ENCODE measurements at regions not wholly inside any gene's neighbourhood (a gene's known extent, or its start where the extent isn't known, plus 50 kb on each side); places are given as distances from the start of the nearest gene placed in this dataset.

- Histone ChIP-seq H3K9me3 (replicated peaks; ENCODE audit: low read length) (no peaks in the 10 kb centered on the region), H3K4me3 (ENCODE audit: low read length) (no peak overlapping the region), H3K27me3 (ENCODE audit: control insufficient read depth, insufficient read depth, low read length) (peaks cover 8% of the 10 kb centered on the region), H3K9ac (ENCODE audit: low read depth, low read length) (no peak overlapping the region), H3K4me1 (ENCODE audit: control insufficient read depth, insufficient read depth, low read length) (peaks cover 5% of the 10 kb centered on the region), H3K36me3 (ENCODE audit: insufficient read depth, low read length) (no peaks in the 10 kb centered on the region), H3K4me2 (ENCODE audit: low read length) (no peak overlapping the region)
These were observed 96.6 kb downstream of the RIPK4 start for GRCh38 chr21:41670056-41670805.

DNA sequence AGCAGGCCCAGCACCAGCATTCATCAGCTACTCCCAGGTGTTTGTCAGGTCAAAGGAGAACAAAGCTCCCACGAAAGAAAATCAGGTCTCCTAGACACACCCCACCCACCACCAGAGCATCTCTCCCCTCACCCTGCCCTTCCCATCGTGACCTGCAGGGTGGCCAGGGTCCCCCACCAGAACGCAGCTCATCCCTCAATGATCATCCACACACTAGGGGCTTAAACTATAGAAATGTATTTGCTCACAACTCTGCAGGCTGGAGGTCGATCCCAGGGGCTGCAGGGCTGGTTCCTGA is 97.4 kb downstream of the RIPK4 start:
- H3K9ac ChIP-seq (ENCODE audit: low read depth, low read length) = no peak overlapping the region
- no peak overlapping the region for H3K4me3 ChIP-seq (ENCODE audit: low read length)
- H3K4me1 ChIP-seq (ENCODE audit: control insufficient read depth, insufficient read depth, low read length) = peaks cover 12% of the 10 kb centered on the region
- H3K36me3 ChIP-seq (ENCODE audit: insufficient read depth, low read length) = no peaks in the 10 kb centered on the region
- H3K4me2 ChIP-seq (ENCODE audit: low read length) = no peak overlapping the region
- H3K27me3 ChIP-seq (ENCODE audit: control insufficient read depth, insufficient read depth, low read length) = peaks cover 8% of the 10 kb centered on the region
- H3K9me3 ChIP-seq (replicated peaks; ENCODE audit: low read length) = no peaks in the 10 kb centered on the region

- H3K4me1 ChIP-seq (ENCODE audit: control insufficient read depth, insufficient read depth, low read length) = peaks cover 18% of the 10 kb centered on the region
- H3K4me3 ChIP-seq (ENCODE audit: low read length) = no peak overlapping the region
- H3K9ac ChIP-seq (ENCODE audit: low read depth, low read length) = no peak overlapping the region
- no peaks in the 10 kb centered on the region for H3K9me3 ChIP-seq (replicated peaks; ENCODE audit: low read length)
- no peaks in the 10 kb centered on the region for H3K36me3 ChIP-seq (ENCODE audit: insufficient read depth, low read length)
- H3K27me3 ChIP-seq (ENCODE audit: control insufficient read depth, insufficient read depth, low read length) = peaks cover 8% of the 10 kb centered on the region
- no peak overlapping the region for H3K4me2 ChIP-seq (ENCODE audit: low read length)
These were observed 97.9 kb downstream of the RIPK4 start for GRCh38 chr21:41668686-41669532.

- H3K9me3 ChIP-seq (replicated peaks; ENCODE audit: low read length) = no peaks in the 10 kb centered on the region
- no peak overlapping the region for H3K9ac ChIP-seq (ENCODE audit: low read depth, low read length)
- H3K27me3 ChIP-seq (ENCODE audit: control insufficient read depth, insufficient read depth, low read length) = peaks cover 4% of the 10 kb centered on the region
- no peak overlapping the region for H3K4me3 ChIP-seq (ENCODE audit: low read length)
- H3K36me3 ChIP-seq (ENCODE audit: insufficient read depth, low read length) = no peaks in the 10 kb centered on the region
- H3K4me1 ChIP-seq (ENCODE audit: control insufficient read depth, insufficient read depth, low read length) = peaks cover 19% of the 10 kb centered on the region
- no peak overlapping the region for H3K4me2 ChIP-seq (ENCODE audit: low read length)
These were observed 98.8 kb downstream of the RIPK4 start for GRCh38 chr21:41668051-41668541.

DNA sequence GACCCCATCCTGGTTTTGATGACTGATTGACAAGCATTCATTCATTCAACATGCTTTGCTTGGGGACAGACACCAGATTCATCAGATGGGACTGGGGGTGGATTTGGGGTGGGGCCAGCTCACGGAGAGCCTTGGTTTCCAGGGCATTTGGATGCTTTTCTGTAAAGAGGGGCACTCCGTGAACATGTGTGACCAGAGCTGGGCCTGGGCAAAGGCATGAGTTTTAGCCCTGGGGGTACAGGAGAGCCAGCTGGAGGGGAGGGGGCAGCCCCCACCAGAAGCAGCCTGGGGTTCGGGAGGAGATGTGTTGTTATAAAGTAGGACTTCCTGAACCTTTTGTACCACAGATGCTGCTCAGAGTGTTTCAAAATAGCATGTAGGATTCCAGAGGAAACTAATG is 99.7 kb downstream of the RIPK4 start:
- Histone ChIP-seq H3K36me3 (ENCODE audit: insufficient read depth, low read length) (no peaks in the 10 kb centered on the region), H3K9ac (ENCODE audit: low read depth, low read length) (no peak overlapping the region), H3K4me3 (ENCODE audit: low read length) (no peak overlapping the region), H3K4me1 (ENCODE audit: control insufficient read depth, insufficient read depth, low read length) (peaks cover 19% of the 10 kb centered on the region), H3K4me2 (ENCODE audit: low read length) (no peak overlapping the region), H3K9me3 (replicated peaks; ENCODE audit: low read length) (no peaks in the 10 kb centered on the region), H3K27me3 (ENCODE audit: control insufficient read depth, insufficient read depth, low read length) (peaks cover 4% of the 10 kb centered on the region)

DNA sequence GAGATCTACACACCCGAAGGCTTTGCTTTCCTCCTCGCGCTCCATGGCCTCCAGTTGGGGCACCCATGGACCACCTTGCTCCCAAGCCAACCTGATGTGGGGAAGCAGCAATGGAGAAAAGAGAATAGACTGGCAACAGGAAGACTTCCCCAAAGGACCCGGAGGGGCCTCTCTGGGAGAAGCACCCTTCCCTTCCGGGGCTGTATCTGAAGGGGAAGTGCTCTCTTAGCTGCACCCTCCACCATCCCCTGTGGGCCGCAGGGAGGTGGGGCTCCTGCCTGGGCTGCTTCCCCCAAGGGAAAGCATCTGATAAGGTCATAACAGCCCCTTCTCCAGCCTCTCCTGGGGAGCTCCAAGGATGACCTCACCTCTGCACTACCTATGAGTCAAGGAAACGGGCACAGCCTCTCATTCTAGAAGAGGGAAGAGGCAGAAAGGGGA is 100.2 kb downstream of the RIPK4 start:
- Histone ChIP-seq H3K4me3 (ENCODE audit: low read length) (no peak overlapping the region), H3K9ac (ENCODE audit: low read depth, low read length) (no peak overlapping the region)

GRCh38 chr21:41665766-41666595 is 100.9 kb downstream of the RIPK4 start:
- H3K27me3 ChIP-seq (ENCODE audit: control insufficient read depth, insufficient read depth, low read length) = peaks cover under 1% of the 10 kb centered on the region
- no peak overlapping the region for H3K4me3 ChIP-seq (ENCODE audit: low read length)
- no peaks in the 10 kb centered on the region for H3K36me3 ChIP-seq (ENCODE audit: insufficient read depth, low read length)
- H3K9ac ChIP-seq (ENCODE audit: low read depth, low read length) = peak overlapping the region; percentile 69
- no peak overlapping the region for H3K4me2 ChIP-seq (ENCODE audit: low read length)
- peaks cover 19% of the 10 kb centered on the region for H3K4me1 ChIP-seq (ENCODE audit: control insufficient read depth, insufficient read depth, low read length)
- H3K9me3 ChIP-seq (replicated peaks; ENCODE audit: low read length) = no peaks in the 10 kb centered on the region

More for the DNA sequence above, 100.2 kb downstream of the RIPK4 start:
- Histone ChIP-seq H3K4me2 (ENCODE audit: low read length) (no peak overlapping the region), H3K9me3 (replicated peaks; ENCODE audit: low read length) (no peaks in the 10 kb centered on the region), H3K36me3 (ENCODE audit: insufficient read depth, low read length) (no peaks in the 10 kb centered on the region), H3K4me1 (ENCODE audit: control insufficient read depth, insufficient read depth, low read length) (peaks cover 19% of the 10 kb centered on the region), H3K27me3 (ENCODE audit: control insufficient read depth, insufficient read depth, low read length) (peaks cover 4% of the 10 kb centered on the region)

DNA sequence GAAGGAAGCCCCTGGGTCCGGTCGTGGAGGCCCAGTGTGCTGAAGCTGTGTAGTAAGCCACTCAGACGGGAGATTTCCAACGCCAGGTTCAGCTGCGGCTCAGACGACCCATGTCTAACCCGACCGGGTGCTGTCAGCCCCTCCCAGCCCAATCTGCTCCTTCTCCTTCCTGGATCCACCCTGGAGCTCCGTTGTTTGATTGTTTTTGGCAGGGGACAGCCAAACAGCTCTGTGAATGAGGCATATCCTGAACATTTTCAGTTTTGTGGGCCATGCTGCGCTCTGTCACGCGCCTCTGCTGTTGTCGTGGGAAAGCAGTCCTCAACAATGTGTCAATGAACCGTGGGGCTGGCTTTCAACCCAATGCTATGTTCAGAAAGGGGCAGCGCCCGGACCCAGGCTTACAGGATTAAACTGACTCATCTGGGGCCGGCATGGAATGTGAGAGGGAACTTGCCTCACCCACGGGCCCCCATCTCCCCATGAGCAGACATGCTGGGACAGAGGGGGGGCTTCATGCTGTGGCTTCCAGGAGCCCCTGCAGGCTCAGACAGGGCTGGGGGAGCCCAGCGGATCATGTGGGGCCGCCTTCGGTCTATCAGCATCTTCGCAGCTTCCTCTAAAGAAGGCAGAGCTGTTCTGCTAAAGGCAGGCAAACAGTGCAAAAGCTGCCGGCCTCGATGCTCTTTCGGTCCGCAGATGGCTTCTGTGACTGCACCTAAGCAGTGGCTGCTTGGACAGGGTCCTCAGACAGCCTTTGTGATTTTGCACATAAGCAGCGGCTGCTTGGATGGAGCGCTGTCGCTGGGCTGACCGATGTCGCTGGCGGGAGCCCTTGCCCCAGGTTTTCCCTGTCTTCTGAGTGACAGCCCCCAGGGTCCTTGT is 101.7 kb downstream of the RIPK4 start:
- Histone ChIP-seq H3K4me3 (ENCODE audit: low read length) (peak overlapping the region; percentile 18), H3K27me3 (ENCODE audit: control insufficient read depth, insufficient read depth, low read length) (no peaks in the 10 kb centered on the region), H3K9ac (ENCODE audit: low read depth, low read length) (peak overlapping the region; percentile 69), H3K4me2 (ENCODE audit: low read length) (peak overlapping the region; percentile 72), H3K4me1 (ENCODE audit: control insufficient read depth, insufficient read depth, low read length) (peaks cover 27% of the 10 kb centered on the region), H3K36me3 (ENCODE audit: insufficient read depth, low read length) (no peaks in the 10 kb centered on the region), H3K9me3 (replicated peaks; ENCODE audit: low read length) (no peaks in the 10 kb centered on the region)

DNA sequence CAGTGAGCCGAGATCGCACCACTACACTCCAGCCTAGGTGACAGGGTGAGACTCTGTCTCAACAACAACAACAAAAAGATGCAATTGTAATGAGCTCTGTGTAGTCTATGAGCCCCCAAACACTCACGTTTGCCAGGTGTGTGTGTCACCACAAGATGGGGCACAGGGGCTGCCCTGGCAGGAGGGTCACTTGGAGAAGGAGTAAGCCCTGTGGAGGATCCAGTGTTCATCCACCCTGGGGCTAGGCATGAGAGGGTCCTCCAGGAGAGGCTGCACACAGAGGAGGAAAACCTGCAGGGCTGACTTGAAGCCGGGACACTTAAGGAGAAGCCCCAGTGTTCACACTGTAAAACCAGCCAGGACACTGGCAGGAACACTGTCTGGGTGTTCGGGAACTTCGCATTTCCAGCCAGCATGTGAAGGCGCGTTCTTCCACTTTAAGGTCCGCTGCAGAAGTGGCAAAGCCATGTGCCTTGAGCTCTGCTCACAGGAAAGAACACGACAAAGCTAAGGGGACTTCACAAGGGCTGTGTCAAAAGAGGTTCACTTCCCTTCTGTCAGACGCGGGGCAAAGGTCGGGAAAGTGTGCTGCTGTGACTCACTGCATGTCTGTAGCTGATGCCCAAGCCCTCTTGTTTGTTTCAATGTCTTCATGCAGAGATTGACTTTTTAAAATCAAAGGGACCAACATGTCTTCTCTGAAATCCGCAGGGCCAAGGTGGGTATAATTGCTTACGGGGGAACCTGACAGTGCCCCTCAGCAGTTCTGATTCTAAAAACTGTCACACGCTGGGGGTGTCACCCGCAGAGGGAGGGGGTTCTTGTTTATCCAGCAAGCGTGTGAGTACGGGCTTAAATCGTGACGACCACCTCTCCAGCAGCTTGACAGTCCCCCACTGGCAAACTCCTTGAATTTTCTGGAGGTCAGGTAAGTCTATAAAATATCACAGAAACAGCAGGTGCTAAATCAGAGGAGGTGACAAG is 102.8 kb downstream of the RIPK4 start:
- peaks cover 4% of the 10 kb centered on the region for H3K27me3 ChIP-seq (ENCODE audit: control insufficient read depth, insufficient read depth, low read length)
- peak overlapping the region; percentile 69 for H3K9ac ChIP-seq (ENCODE audit: low read depth, low read length)
- H3K4me2 ChIP-seq (ENCODE audit: low read length) = peak overlapping the region; percentile 72
- H3K9me3 ChIP-seq (replicated peaks; ENCODE audit: low read length) = no peaks in the 10 kb centered on the region
- H3K4me3 ChIP-seq (ENCODE audit: low read length) = peak overlapping the region; percentile 18
- no peaks in the 10 kb centered on the region for H3K36me3 ChIP-seq (ENCODE audit: insufficient read depth, low read length)
- H3K4me1 ChIP-seq (ENCODE audit: control insufficient read depth, insufficient read depth, low read length) = peaks cover 30% of the 10 kb centered on the region

DNA sequence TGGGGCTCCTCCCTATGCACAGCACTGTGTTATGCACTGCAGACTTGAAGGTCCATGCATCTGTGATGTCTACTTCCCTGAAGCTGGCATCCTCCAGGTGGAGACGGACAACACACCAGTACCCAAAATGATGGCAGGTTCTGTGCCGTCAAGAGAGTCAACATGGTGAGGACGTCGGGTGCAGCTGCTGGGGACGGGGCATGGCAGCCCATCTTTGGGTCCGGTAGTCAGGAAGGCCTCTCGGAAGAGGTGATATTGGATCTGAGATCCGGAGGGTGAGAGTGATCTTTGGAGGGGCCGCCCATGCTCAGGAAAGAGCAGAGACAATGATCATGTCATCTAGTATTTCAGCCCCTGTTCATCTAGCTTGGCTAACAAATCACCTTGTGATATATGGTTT is 104.1 kb downstream of the RIPK4 start:
- Histone ChIP-seq H3K9ac (ENCODE audit: low read depth, low read length) (no peak overlapping the region), H3K4me3 (ENCODE audit: low read length) (no peak overlapping the region), H3K36me3 (ENCODE audit: insufficient read depth, low read length) (no peaks in the 10 kb centered on the region), H3K4me1 (ENCODE audit: control insufficient read depth, insufficient read depth, low read length) (peaks cover 30% of the 10 kb centered on the region), H3K9me3 (replicated peaks; ENCODE audit: low read length) (no peaks in the 10 kb centered on the region), H3K27me3 (ENCODE audit: control insufficient read depth, insufficient read depth, low read length) (peaks cover 4% of the 10 kb centered on the region), H3K4me2 (ENCODE audit: low read length) (no peak overlapping the region)
